HG02981 (cell line): ENCODE measurements at regions not wholly inside any gene's neighbourhood (a gene's known extent, or its start where the extent isn't known, plus 50 kb on each side); places are given as distances from the start of the nearest gene placed in this dataset.

Source experiments
- ATAC-seq: cut with Tn5 transposase; IDR thresholded peaks from one replicate; pipeline ENCODE4 v1.9.1; 2021; ENCODE audit warnings: mild to moderate bottlenecking, moderate library complexity; ENCODE audit not compliant: unreplicated experiment

DNA sequence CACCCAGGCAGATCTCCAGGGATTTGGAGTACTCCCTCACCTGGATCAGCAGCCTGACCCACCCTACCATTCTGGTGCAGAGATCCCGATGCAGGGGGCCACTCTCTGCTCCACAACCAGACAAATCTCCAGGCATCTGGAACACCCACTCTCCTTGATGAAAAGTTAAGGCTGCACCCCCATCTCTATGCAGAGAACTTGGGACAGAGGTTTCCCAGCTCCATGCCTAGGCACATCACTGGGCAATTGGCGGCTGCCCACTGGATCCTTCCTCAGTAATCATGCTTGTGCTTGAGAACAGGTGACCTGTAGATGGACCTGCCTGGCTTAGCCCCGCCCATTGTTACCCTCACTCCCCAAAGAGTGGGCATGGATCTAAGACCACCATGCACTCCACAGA is 624.9 kb downstream of the CBLN2 start:
- no peak for ATAC-seq

DNA sequence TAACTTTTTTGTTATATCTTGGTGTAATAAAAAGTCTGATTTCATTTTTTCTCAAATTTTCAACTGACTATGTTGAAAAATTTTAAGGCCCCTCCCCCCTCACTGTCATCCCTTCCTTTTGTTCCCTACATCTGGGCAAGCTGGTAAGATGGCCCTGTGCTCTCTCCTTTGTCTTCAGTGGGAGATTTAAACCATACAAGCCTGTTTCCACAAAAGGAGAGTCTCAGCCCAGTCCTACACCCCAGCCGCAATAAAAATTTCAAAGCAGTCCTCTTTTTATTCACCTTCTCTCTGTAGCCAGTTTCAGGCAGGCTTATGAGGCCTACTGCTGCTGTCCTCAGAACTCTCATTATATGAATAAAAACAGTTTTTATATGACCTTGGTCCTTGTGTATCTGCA is 630.5 kb downstream of the CBLN2 start:
- ATAC-seq, result no peak

DNA sequence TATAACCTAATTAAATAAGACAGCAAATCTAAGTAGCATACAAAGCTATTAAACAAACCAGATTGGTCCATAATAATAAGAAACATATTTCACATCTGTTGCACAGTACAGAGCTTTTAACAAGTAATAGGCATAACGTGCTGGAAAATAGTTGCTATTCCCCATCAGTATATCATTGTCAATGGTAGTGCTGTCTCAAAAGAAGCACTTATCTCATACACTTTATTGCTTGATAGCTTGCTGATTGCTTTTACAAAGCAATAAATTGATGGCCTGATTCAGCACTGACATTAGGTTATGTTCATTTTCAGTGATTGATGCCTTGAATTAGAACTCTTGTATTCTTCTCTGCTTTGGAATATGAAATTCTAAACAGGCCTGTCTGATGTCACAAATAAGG is 641.7 kb downstream of the CBLN2 start:
- ATAC-seq, result no peak

DNA sequence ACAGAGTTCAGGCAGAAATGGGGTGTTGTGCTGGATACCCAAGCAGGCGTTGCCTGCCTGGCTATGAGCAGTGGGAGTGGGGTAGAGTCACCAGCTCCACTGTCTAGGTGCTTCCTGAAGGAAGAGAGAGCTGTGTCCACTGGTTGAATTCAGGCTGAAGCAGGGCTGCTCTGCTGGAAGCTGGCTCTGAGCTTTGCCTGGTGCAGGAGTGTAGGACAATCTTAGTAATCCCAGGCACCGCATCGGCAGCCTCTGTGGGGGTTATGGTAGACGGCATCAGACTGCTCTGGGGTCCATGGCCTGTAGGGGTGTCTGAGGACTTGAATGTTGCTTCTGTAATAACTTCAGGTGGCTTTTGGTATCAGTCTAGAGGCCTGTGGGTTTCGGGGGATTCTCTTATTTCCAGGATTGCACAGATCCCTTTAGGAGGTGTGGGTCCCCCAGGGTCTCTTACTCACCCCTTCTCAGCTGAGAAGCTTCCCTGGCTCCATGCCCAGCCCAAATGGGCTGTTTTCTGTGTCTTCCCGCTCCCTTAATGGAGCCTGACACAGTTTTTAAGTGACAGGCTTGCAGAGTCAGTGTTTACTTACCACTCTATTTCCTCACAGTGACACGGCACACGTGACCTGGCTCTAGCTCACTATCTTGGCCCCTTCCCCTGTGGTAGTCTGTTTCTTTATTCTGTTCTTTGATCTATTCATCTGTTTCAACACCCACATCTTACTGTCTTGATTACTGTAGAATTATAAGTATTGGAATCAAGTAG is 644.3 kb downstream of the CBLN2 start:
- no peak for ATAC-seq

GRCh38 chr18:71899183-71899582 is 645.0 kb downstream of the CBLN2 start:
- no peak for ATAC-seq

- ATAC-seq, result no peak
Measured at GRCh38 chr18:71887509-71887908, 656.6 kb downstream of the CBLN2 start.

GRCh38 chr18:71878226-71878625 is 665.9 kb downstream of the CBLN2 start:
- ATAC-seq, result no peak

GRCh38 chr18:71873695-71874094 is 670.4 kb downstream of the CBLN2 start:
- no peak for ATAC-seq

DNA sequence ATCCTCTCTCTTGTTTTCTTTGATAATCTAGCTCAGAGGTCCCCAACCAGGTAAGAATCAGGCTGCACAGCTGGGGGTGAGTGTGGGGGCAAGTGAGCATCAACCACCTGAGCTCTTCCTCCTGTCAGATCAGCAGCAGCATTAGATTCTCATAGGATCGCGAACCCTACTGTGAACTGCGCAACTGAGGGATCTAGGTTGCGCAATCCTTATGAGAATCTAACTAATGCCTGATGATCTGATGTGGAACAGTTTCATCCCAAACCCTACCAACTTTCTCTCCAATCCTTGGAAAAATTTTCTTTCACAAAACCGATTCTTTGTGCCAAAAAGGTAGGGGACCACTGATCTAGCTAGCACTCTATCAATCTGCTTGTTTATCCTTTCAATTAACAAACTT is 678.3 kb downstream of the CBLN2 start:
- ATAC-seq, result no peak

- no peak for ATAC-seq
Measured at GRCh38 chr18:71850602-71851001, 693.5 kb downstream of the CBLN2 start.

DNA sequence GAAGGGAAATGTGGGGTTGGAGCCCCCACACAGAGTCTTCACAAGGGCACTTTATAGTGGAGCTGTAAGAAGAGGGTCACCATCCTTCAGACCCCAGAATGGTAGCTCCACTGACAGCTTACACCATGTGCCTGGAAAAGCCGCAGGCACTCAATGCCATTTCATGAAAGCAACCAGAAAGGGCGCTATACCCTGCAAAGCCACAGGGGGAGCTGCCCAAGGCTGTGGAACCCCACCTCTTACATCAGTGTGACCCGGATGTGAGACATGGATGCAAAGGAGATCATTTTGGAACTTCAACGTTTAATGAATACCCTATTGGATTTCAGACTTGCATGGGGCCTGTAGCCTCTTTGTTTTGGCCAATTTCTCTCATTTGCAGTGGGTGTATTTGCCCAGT is 694.7 kb downstream of the CBLN2 start:
- ATAC-seq, result no peak

DNA sequence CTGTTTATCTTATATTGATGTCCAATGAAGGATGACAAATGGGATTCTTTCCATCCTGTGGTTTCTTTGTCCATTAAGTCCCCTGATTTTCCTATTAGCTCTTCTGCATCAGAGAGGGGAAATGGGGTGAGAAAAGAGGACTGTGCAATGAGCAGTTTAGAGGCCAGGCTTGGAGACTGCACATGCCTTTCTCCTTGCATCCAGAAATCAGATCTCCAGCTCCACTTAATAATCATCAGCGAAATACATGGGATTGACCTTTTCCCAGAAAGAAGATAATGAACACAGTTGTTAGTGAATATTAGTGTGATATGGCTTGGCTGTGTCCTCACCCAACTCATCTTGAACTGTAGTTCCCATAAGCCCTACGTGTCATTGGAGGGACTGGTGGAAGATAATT is 697.4 kb downstream of the CBLN2 start:
- no peak for ATAC-seq

- ATAC-seq, result no peak
Measured at GRCh38 chr18:71844814-71845213, 699.3 kb downstream of the CBLN2 start.

GRCh38 chr18:71842666-71843065 is 701.5 kb downstream of the CBLN2 start:
- no peak for ATAC-seq

DNA sequence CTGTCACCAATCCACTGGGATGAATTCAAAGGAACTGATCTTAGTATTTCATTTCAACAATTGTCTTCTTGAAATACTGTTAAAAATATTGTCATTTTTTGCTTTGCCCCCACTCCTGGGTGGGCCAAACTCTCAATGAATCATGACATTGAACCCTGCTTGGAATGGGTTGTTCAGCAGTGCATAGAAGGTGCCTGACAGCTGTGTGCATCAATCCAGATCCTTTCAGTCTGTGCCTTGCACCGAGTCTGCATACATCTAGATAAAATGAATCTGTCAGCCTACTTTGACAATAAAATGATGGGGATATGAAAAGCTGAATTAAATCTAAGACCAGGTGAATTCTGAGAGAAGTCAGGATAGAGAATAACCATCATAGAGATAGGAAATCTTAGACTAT is 706.6 kb downstream of the CBLN2 start:
- ATAC-seq, result no peak

GRCh38 chr18:71832946-71833617 is 711.1 kb downstream of the CBLN2 start:
- no peak for ATAC-seq

- ATAC-seq, result no peak
Measured at GRCh38 chr18:71831039-71831438, 713.1 kb downstream of the CBLN2 start.

GRCh38 chr18:71827301-71827700 is 716.8 kb downstream of the CBLN2 start:
- ATAC-seq, result no peak

GRCh38 chr18:71815305-71815704 is 728.8 kb downstream of the CBLN2 start:
- no peak for ATAC-seq

DNA sequence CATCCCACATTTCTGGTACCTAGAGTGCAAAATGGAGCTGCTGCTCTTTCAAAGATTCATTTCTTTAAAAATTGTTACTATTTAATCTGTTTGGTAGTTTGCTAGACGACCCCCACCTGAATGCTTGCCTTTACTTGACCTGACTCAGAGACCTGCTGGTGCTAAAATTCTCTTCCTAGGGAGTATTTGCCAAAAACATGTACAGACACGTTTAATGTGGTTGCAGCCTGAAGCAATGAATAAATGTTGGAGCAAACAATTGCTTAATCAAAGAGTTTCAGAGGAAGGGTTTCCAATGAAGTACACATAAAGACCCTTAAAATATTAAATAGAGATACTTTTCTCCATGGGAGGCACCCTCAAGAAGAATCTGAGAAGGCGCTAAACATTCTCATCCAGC is 734.4 kb downstream of the CBLN2 start:
- ATAC-seq, result no peak

GRCh38 chr18:71808616-71809015 is 735.5 kb downstream of the CBLN2 start:
- ATAC-seq, result no peak

- no peak for ATAC-seq
Measured at GRCh38 chr18:71807586-71807985, 736.6 kb downstream of the CBLN2 start.
